HG02981 (cell line): ENCODE measurements at regions not wholly inside any gene's neighbourhood (a gene's known extent, or its start where the extent isn't known, plus 50 kb on each side); places are given as distances from the start of the nearest gene placed in this dataset.
"Not testable (repeated sequence)": the region's sequence is repeated elsewhere in the genome, so short reads cannot be mapped to it uniquely, and the experiment has no call there.

Source experiments
- ATAC-seq: cut with Tn5 transposase; IDR thresholded peaks from one replicate; pipeline ENCODE4 v1.9.1; 2021; ENCODE audit warnings: mild to moderate bottlenecking, moderate library complexity; ENCODE audit not compliant: unreplicated experiment

DNA sequence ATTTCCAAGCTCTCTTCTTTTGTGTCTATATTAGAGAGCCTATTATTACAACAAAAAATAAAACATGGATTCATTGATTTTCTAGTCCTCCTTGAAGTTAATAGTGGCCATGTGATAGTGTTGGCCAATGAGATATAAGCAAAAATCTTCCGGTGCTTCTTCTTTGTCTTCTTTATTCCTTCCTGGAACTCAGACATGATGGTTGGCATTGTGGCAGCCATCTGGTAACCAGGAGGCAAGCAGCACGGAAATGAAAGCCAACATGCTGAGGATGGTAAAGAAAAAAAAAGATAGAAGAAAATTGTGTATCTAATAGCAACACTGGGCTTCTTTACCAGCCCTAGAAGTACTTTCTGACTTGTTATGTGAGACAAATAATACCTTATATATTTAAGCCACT lies 50.8 kb upstream of the SEL1L start:
- no peak for ATAC-seq

DNA sequence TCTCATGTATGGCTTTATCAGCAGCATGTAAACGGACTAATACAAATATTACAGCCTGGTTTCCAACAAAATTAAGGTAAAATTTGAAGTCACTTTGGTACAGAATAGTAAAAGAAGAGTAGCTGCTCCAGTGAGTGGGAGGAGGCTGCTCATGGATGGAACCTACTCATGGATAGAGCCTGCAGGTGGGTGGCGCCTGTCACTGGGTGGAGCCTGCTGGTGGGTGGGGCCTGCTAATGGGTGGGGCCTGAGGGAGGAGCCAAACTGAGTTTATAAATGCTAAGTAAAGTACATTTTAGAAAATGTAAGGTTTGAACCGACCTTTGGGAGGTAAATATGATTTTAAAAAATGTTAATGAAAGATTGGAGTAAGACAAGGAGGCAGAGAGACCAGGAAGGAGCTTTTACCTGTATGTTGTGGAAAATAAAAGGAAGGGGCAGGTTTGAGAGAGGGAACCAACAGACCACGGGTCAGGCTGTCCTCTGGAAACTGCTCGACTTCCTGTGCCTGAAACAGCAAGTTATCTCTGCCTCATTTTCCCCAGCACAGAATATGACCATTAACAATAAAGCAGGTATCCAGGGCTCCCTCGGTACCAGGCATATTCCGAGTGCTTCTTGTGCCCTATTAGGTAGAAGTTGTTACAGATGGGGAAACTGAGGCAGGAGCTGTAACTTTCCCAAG lies 55.9 kb upstream of the SEL1L start:
- no peak for ATAC-seq

DNA sequence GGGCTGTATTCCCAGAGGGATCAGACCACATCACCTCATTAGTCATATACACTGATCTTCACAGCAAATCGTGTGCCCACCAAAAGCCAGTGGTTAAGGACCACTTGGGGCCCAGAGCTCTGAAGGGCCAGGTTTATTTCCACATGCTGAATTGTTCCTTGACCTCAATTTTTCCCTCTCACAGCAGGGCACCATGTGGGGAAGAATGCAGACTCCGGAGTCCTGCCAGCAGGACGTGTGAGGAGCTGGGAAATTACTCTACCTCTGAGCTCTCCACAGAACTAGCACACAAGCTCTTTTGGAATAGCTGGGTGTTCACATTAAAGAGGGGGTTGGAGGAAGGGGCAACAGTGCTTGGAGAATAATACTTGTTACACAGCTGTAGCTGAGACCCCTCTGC lies 57.6 kb upstream of the SEL1L start:
- no peak for ATAC-seq

DNA sequence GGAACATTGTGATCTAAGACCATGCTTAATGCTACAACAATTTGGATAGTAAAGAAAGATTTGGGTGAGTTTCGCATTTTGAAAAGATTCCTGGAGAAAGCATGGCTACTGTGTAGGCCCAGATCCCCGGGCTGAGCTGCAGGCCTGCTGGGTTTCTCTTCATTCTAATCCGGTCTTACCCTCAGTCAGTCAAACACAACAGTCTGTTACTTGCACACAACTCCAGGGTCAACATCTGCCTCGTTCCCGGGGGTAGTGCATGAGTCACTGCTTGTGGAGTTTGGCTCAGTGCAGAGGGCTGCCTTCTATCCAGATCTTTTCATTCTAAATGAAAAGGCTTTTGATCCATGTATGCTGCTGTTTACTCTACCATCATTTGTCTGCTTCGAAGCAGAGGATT lies 60.4 kb upstream of the SEL1L start:
- ATAC-seq = no peak

DNA sequence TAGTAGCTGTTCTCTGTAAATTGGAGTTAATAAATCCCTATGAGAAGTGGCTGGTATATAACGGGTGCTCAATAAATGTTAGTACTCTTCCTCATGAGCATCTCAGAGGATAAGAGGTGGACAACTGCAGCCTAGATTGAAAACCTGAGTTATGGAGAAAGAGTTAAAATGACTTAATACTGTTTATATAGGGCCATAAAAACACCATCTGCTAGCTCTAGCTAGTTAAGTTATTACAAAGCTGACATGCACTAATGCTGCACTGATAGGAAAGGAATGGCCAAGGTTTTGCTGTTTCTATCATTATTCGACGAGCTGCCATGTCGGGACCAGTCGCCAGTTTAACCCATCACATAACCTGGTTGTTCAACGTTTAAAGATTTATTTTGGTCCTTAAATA lies 72.0 kb upstream of the SEL1L start:
- no peak for ATAC-seq

DNA sequence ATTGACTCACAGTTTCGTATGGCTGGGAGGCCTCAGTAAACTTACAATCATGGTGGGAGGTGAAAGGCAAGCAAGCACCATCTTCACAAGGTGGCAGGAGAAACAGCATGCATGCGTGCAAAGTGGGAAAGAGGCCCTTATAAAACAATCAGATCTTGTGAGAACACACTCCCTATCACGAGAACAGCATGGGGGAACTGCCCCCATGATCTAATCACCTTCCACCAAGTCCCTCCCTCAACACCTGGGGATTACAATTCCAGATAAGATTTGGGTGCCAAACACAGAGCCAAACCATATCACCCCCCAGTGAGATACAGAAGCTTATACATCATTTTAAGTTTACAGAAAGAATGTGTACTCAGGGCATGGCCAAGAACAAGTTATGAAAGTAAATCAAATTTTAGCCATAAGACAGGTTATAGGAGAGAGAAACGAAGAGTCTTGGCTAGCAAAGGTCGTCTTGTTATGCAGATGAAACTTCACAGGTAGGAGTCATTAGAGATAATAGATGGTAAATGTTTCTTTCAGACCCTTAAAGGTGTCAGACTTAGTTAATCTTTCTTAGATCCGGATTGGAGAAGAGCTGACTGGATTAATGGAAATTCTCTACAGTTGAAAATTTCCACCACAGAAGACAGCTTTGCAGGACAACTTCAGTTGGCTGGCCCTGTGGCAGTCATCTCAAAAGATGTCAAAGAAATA lies 79.8 kb upstream of the SEL1L start:
- ATAC-seq = no peak

DNA sequence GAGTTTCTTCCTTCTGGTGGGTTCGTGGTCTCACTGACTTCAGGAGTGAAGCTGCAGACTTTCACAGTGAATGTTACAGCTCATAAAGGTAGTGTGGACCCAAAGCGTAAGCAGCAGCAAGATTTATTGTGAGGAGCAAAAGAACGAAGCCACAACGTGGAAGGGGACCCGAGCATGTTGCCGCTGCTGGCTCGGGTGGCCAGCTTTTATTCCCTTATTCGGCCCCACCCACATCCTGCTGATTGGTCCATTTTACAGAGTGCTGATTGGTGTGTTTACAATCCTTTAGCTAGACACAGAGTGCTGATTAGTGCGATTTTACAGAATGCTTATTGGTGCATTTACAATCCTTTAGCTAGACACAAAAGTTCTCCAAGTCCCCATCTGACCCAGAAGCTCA lies 80.6 kb upstream of the SEL1L start:
- ATAC-seq = not testable (repeated sequence)

DNA sequence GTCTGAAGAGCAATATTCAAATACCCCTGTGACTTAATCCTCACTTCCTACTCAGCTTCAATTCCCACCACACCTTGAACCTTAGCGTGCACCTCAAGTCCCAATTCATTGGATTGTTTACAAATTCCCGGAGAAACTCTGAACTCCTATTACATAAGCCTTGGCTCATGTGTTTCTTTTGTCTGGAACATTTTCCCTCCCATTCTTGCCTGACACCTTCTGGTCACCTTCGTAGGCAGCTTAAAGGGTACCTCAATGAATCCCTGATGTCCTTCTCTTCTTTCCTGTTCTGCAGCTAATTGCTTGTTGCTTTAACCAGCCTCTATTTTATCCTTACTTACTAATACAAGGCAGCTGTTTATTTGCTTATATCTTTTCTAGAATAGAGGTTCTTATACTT lies 85.0 kb upstream of the SEL1L start:
- ATAC-seq = no peak

DNA sequence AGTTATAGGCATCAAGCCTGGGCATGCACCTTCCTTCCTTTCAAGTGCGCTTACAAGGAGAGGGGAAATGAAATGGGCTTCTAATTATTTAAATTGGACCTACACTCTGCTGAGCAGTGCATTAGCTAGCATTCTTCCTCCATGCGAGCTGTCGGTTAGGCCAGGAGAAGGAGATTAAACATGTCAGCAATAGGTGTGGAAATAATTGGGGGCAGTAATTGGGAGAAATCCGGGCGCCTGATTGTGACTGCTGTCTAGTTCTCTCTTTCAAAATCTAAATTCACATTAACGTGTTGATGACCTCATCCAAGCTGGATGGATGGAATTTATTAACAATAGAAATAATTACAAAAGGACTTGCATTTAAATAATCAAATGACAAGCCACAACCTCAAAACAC lies 86.2 kb upstream of the SEL1L start:
- no peak for ATAC-seq

DNA sequence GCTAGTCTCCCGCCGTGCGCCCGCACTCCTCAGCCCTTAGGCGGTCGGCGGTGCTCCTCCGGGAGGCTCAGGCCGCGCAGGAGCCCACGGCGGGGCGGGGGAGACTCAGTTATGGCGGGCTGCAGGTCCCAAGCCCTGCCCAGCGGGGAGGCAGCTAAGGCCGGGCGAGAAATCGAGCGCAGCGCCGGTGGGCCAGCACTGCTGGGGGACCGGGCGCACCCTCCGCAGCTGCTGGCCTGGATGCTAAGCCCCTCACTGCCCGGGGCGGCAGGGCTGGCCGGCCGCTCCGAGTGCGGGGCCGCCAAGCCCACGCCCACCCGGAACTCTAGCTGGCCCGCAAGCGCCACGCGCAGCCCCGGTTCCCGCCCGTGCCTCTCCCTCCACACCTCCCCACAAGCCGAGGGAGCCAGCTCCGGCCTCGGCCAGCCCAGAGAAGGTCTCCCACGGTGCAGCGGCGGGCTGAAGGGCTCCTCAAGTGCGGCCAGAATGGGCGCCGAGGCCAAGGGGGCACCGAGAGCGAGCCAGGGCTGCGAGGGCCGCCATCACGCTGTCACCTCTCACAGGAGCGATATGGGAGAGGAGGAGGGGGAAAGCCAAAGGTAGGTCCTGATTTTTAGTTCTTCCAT lies 90.2 kb upstream of the SEL1L start:
- not testable (repeated sequence) for ATAC-seq

DNA sequence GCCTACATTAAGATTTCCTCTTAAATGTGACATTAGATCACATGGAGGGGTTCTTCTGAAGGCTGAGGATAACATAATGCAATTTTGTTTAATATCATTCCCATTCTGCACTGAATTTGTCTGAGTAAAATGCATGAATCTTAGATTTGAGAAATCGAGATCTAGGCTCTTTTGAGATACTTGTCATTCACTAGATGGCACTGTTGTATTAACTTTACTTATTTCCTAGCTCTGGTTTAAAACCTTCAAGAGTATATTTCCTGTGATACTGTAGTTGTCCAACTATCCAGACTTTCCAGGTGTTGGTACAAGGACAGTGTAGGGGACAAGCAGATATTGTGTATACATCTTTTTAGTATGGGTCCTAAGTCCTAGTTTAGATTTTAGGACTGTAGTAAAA lies 91.7 kb upstream of the SEL1L start:
- no peak for ATAC-seq

DNA sequence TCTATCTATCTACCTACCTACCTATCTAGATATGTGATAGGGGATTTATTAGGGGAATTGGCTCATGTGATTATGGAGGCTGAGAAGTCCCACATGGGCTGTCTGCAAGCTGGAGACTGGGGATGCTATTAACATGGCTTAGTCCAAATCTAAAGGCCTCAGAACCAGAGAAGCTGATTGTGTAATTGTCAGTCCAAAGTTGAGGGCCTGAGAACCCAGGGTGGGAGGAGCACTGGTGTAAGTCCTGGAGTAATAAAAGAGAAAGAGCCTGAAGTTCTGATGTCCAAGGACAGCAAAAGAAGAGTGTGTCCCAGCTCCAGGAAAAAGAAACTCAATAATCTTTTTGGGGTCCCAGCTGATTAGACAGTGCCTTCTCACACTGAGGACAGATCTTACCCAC lies 98.5 kb upstream of the SEL1L start:
- no peak for ATAC-seq

DNA sequence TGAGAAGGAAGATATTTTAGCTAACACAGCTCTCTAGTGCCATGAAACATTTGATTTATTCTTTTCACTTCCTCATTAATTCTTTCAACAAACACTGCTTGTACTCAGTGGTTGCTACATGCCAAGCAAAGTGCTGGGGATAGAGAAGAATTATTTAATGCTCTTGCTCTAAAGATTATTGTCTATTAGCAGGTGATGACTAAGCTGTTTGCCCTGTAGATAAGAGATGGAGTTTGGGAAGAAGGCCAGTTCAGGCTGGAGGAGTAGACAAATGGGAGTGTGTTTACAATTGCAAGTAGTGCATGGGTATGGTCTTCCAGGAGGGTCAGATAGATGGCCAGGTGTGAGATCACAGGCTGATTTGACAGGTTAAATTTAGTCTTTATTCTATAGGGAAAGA lies 99.8 kb upstream of the SEL1L start:
- ATAC-seq = no peak

DNA sequence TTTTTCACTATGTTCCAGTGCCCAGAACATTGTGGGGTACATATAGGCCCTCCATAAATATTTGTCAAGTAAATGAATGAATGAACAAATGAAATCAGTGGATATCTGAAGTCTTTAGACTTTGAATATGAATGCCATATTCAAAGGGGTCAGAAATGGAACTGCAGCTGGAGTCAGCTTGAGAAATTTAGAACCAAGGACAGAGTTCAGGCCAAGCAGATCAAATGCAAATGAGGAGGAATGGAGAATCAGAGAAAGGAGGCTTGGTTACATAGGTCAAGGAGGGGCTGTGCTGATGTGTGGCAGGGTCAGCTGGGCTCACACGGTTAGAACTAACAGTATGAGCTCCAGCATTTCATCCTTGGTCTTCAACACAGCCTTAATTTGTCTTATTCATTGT lies 104.0 kb upstream of the SEL1L start:
- ATAC-seq = no peak

DNA sequence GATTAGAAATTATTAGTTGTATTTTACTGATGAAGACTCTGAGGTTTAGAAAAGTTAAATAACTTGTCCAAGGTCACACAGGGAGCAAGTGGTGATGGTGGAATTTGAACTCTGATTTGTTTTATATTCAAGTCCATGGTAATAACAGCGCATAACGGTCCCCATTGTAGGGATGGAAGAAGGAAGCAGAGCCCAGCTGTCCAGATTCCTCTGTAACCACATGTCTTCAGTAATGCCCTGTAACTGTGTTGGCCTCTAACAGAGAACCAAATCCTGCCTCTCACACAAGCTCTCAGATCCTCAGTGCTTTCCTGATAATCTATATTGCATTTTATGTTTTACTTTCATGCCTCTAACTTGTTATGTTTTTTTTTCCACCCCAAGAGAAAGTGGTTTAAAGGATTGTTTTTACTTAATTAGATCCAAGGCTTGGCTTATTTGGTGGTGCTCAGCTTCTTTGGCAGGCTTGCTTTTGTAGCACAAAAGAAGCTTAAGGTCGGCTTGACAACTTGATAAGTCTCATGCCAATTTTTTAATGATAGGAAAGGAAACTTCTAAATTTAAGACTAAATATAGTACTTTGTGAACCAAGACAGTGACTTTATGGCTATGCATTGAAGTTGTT lies 105.1 kb upstream of the SEL1L start:
- no peak for ATAC-seq

DNA sequence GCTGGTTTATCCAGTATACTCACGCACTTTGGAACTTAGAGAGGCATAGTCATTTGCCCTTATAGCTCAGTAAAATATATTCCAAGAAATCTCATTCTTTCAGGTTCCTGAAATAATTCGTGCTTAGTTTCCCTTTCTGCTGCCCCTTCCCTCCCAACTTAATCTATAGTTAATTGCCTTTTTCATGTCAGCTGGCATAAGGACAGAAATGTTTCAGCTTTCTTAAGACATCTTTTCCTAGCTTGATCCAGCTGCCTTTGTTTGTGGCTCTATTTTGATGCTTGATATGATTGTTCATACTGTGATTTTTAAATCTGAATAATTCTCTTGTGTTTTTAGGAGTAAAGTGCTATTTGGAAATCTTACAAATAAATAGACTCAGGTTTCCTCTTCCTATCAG lies 120.0 kb upstream of the SEL1L start:
- no peak for ATAC-seq

DNA sequence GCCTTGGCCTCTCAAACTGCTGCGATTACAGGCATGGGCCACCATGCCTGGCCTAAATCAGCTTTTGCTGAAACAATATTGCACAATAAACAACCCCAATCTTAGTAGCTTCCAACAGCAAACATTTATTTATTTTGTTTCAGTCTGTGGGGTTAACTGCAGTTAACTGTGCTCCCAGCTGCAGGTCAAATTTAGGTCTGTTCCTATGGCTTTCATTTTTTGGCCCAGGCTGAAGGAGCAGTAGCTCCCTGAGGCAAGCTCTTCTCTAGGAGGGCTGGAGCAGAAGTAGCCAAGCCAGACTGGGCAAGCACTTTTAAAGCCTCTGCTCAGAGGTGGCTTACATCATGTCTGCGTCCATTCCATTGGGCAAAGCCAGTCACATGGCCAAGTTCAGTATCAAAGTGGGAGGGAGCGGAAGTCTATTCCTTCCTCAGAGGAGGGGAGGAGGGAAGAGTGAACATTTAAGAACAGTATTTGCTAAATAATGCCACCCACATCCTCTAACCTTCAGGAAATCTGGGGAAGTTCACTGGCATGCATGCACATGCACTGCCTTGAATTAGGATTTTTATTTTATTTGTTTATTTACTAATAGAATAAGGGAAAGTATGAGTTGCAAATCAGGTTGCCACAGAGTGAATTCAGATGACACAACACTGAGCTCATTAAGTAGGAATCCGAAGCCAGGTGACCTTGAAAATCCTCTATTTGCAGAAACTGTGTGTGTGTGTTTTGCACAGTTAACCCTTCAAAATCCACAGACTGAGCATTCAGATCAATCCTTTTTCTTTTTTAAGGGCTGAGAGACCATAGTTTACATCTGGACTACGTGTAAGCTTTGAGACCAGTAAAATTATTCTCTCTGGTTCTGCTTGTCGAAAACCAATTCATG lies 122.0 kb upstream of the SEL1L start:
- no peak for ATAC-seq

DNA sequence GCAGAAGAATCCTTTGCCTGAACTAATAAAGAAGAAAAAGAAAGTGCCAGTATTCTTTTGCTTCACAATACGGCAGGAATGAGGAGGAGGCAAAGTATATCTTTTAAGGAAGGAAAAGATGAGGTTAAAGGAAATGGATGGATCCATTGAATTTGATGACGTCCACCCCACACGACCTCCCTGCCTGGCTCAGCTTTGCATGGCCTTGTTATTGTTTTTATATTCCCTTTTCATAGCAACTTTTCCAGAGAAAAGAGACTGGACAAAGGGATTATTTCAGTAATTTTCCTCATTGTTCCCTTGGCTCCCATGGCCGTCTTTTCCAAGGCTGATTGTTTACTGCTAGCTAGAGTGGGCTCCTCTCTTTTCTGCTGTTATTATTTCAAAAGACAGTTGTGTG lies 123.2 kb upstream of the SEL1L start:
- no peak for ATAC-seq

DNA sequence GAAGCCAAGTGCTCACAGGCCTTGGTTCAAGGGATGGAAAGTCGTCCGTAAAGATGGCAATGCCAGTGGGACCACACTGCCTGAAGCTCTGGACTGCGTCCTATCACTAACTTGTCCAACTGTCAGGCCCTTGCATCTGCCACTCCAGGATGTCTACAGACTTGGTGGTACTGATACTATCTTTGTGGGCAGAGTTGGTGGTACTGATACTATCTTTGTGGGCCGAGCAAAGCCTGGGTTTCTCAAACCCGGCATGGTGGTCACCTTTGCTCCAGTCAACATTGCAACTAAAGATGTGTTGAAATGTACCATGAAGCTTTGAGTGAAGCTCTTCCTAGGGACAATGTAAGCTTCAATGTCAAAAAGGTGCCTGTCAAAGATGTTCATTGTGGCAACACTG lies 128.4 kb upstream of the SEL1L start:
- no peak for ATAC-seq

DNA sequence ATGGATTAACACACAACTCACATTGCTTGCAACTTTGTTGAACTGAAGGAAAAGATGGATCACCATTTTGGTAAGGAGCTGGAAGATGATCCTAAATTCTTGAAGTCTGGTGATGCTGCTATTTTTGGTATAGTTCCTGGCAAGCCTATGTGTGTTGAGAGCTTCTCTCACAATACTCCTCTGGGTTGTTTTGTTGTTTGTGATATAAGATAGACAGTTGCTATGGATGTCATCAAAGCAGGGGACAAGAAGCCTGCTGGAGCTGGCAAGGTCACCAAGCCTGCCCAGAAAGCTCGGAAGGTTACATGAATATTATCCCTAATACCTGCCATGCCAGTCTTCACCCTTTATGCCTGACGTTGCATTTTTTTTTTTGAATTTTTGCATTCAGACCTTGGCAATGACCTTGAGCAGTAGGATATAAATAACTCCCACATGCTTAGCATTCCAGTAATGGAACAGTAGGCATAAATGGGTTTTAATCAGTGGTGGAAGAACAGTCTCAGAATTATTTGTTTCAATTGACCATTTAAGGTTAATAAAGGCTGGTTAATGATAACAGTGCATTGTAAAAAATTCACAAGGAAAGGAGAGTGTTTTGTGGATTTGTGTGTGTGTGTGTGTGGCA lies 129.0 kb upstream of the SEL1L start:
- ATAC-seq = no peak
